ENCODE measurements at regions not wholly inside any gene's neighbourhood (a gene's known extent, or its start where the extent isn't known, plus 50 kb on each side); places are given as distances from the start of the nearest gene placed in this dataset.

DNA sequence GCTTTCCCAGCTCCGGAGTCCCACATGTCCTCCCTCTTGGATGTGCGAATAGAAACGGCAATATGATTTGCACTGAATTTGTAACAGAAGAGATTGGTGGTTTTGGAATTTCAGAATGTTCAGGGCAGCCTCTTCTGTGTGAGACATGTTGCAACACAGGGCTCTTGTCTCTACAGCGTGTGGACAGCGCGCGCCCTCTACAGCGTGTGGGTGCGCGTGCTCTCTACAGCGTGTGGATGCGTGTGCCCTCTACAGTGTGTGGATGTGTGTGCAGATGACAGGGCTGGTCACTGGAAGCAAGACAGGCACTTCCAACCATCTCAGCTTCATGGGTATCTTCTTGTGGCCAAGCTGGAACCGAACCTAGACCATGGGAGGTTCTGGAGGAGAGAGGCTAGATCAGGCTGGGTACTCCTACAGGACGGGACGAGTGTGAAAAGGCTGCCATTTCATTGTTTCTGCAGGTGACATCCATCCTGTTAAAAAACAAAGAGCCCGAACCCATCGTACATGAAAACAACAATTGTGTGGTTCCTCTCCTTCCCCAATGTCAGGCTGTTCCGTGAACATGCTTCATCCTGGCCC lies 78.4 kb downstream of the TEX29 start:
- no peak overlapping the region for H3K27ac ChIP-seq
- intact Hi-C loops (cut with DNase I), result no loop called here
- TF ChIP-seq, protein P1, sequence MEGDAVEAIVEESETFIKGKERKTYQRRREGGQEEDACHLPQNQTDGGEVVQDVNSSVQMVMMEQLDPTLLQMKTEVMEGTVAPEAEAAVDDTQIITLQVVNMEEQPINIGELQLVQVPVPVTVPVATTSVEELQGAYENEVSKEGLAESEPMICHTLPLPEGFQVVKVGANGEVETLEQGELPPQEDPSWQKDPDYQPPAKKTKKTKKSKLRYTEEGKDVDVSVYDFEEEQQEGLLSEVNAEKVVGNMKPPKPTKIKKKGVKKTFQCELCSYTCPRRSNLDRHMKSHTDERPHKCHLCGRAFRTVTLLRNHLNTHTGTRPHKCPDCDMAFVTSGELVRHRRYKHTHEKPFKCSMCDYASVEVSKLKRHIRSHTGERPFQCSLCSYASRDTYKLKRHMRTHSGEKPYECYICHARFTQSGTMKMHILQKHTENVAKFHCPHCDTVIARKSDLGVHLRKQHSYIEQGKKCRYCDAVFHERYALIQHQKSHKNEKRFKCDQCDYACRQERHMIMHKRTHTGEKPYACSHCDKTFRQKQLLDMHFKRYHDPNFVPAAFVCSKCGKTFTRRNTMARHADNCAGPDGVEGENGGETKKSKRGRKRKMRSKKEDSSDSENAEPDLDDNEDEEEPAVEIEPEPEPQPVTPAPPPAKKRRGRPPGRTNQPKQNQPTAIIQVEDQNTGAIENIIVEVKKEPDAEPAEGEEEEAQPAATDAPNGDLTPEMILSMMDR (IDR thresholded peaks at IDR 0.05), result peak in 1 of 6 experiments; percentile 39
- TF ChIP-seq POLR2A (IDR thresholded peaks at IDR 0.05), result no peak
- no peak overlapping the region for H3K4me3 ChIP-seq
- H3K9me3 ChIP-seq, result no peaks in the 10 kb centered on the region
- H3K4me1 ChIP-seq, result no peaks in the 10 kb centered on the region
- 79 to 84% methylated on average over 14 to 18 of the region's 18 CpGs for WGBS, 2 donors
- no peaks in the 10 kb centered on the region for H3K36me3 ChIP-seq
- no peak for DNase-seq
- peaks cover 0 to 13% (median 0%) of the 10 kb centered on the region in 4 donors for H3K27me3 ChIP-seq

DNA sequence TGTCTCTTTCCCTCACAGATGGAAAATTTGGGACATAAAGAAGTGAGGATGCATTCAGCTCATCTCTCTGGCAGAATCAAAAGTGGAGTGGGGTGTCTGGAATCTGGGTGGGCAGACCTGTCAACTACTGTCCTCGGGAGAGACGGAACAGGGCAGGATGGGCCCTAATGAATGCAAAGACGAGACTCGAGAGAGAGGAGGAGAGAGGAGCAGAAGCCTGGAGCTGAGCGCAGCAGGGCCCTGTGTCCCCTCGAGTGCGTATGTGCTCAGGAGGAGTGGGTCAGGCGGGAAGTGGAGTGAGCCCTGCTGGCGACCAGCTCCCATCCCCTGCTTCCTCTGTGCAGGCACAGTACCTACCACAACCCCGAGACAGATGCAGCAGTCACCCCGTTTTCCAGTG lies 78.9 kb downstream of the TEX29 start:
- Histone ChIP-seq H3K4me1 (no peaks in the 10 kb centered on the region), H3K36me3 (no peaks in the 10 kb centered on the region), H3K9me3 (no peaks in the 10 kb centered on the region), H3K27me3 (peaks cover 0 to 18% (median 0%) of the 10 kb centered on the region in 4 donors), H3K27ac (no peak overlapping the region), H3K4me3 (no peak overlapping the region)
- DNase-seq, result no peak
- intact Hi-C loops (cut with DNase I), result no loop called here
- no peak for TF ChIP-seq POLR2A (IDR thresholded peaks at IDR 0.05)
- TF ChIP-seq, protein P1 (IDR thresholded peaks at IDR 0.05), result no peak
- WGBS, 2 donors, result 78 to 81% methylated on average over 5 to 9 of the region's 11 CpGs

DNA sequence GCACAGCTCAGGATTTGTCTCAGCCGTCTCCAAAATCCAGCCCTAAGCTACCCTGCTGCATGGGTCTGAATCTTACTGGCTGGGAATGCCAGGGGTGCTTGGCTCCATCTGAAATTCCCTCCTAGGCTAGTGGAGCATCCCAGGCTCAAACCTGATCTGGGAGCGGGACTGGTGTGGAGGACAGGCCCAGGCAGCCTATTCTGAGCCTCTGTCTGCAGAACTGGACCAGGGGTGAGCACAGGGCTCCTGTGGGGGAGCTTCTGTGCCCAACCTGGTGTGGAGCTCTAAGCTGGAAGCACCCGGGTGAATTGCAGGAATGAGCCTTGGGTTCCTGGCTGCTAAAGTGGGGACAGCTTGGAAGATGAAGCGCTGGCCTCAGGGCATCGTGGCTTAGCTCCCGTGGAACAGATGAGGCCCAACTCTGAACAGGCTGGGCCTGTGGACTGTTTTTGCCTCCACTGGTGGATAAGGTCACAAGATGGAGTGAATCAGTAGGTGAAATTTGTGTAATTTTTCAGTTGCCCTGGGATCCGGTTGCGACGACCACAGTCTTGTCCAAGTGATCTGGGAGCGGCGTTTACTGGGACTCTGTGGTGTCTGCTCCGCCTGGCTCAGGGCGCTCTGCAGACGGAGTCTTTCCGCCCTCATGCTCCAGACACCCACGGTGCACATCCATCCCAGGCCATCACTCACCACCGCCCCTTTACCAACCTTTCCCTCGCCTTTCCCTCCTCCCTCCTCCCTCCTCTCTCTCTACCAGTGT lies 79.5 kb downstream of the TEX29 start:
- Histone ChIP-seq H3K9me3 (no peaks in the 10 kb centered on the region), H3K4me1 (no peaks in the 10 kb centered on the region), H3K27ac (no peak overlapping the region), H3K36me3 (no peaks in the 10 kb centered on the region), H3K4me3 (no peak overlapping the region), H3K27me3 (peaks cover 0 to 24% (median 0%) of the 10 kb centered on the region in 4 donors)
- WGBS, 2 donors, result 83 to 90% methylated on average over 13 to 15 of the region's 18 CpGs
- no peak for DNase-seq
- no peak for TF ChIP-seq POLR2A (IDR thresholded peaks at IDR 0.05)
- TF ChIP-seq, protein P1 (IDR thresholded peaks at IDR 0.05), result no peak
- intact Hi-C loops (cut with DNase I), result no loop called here

DNA sequence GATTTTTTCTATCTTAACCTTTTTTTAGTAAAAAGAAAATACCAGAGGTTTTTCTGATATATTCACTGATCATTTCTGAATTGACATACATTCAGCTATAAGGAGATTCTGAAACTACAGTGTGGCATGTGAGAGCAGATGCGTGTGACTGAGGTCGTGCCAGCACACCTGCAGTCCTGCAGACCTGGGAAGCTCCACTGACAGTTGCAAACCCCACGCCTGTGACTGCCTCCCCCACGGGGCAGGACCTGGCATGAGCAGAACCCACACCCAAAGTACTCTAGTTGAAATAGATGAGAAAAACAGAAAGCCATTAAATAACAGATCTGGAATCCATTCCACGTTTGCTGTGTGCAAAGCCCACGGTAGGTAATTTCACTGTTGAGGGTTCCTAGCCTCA lies 80.7 kb downstream of the TEX29 start:
- no peak overlapping the region for H3K4me3 ChIP-seq
- no peak for DNase-seq
- intact Hi-C loops (cut with DNase I), result no loop called here
- no peak for TF ChIP-seq POLR2A (IDR thresholded peaks at IDR 0.05)
- TF ChIP-seq, protein P1 (IDR thresholded peaks at IDR 0.05), result no peak
- H3K4me1 ChIP-seq, result no peaks in the 10 kb centered on the region
- H3K9me3 ChIP-seq, result no peaks in the 10 kb centered on the region
- 42 to 52% methylated on average over 4 to 6 of the region's 6 CpGs for WGBS, 2 donors
- H3K27me3 ChIP-seq, result peaks cover 0 to 34% (median 0%) of the 10 kb centered on the region in 4 donors
- H3K27ac ChIP-seq, result no peak overlapping the region
- H3K36me3 ChIP-seq, result no peaks in the 10 kb centered on the region

DNA sequence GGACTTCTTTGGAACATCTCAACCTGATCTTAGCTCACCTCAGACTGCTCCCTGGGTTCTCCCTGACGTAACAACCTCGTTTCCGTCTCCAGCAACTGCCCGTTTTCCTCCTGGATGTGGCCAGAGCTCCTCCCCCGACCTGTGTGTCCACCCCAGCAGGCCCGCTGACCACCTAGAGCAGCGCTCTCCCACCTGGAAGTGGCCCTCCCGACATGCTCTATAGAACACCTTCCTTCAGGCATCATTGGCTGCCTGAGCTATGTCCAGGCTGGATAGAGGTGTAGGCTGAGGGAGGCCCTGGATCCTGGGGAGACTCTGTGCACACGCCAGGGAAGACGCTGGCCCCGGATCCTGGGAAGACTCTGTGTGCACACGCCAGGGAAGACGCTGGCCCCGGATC lies 81.3 kb downstream of the TEX29 start:
- DNase-seq, result no peak
- no peaks in the 10 kb centered on the region for H3K4me1 ChIP-seq
- 66 to 86% methylated on average over 5 to 7 of the region's 14 CpGs for WGBS, 2 donors
- TF ChIP-seq POLR2A (IDR thresholded peaks at IDR 0.05), result no peak
- TF ChIP-seq, protein P1 (IDR thresholded peaks at IDR 0.05), result no peak
- H3K27me3 ChIP-seq, result peaks cover 0 to 34% (median 0%) of the 10 kb centered on the region in 4 donors
- intact Hi-C loops (cut with DNase I), result no loop called here
- no peaks in the 10 kb centered on the region for H3K9me3 ChIP-seq
- H3K27ac ChIP-seq, result no peak overlapping the region
- no peak overlapping the region for H3K4me3 ChIP-seq
- H3K36me3 ChIP-seq, result no peaks in the 10 kb centered on the region
